ENCODE measurements at regions not wholly inside any gene's neighbourhood (a gene's known extent, or its start where the extent isn't known, plus 50 kb on each side); places are given as distances from the start of the nearest gene placed in this dataset.

DNA sequence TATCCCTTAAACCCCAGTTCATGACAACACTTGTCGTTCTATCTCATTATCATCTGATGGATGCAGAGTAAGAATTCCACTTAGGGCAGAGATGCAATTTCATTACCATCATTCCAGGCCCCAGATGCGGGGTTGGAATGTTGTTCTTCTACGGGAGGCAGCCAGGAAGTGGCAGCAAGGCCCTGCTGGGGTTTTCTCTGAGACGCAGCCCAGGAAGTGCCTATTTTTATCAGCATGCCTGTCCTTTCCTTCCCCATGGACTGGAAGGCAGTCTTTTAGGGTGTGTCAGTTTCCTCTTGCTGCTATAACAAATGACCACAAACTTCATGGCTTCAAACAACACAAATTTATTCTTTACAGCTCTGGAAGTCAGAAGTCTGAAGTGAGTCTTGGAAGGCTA lies 246.6 kb upstream of the DYNLRB2 start:
- no peak for TF ChIP-seq EZH2phosphoT487 (IDR thresholded peaks at IDR 0.05; ENCODE audit: borderline replicate concordance, low read length)
- TF ChIP-seq, protein P1, sequence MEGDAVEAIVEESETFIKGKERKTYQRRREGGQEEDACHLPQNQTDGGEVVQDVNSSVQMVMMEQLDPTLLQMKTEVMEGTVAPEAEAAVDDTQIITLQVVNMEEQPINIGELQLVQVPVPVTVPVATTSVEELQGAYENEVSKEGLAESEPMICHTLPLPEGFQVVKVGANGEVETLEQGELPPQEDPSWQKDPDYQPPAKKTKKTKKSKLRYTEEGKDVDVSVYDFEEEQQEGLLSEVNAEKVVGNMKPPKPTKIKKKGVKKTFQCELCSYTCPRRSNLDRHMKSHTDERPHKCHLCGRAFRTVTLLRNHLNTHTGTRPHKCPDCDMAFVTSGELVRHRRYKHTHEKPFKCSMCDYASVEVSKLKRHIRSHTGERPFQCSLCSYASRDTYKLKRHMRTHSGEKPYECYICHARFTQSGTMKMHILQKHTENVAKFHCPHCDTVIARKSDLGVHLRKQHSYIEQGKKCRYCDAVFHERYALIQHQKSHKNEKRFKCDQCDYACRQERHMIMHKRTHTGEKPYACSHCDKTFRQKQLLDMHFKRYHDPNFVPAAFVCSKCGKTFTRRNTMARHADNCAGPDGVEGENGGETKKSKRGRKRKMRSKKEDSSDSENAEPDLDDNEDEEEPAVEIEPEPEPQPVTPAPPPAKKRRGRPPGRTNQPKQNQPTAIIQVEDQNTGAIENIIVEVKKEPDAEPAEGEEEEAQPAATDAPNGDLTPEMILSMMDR (IDR thresholded peaks at IDR 0.05; ENCODE audit: low read depth, low read length, poor library complexity, severe bottlenecking), result no peak
- Histone ChIP-seq H3K27me3 (ENCODE audit: control insufficient read depth, low read length) (no peaks in the 10 kb centered on the region), H3K27ac (ENCODE audit: low read depth, low read length) (no peak overlapping the region), H3K4me2 (ENCODE audit: low read length) (no peak overlapping the region), H3K36me3 (ENCODE audit: control insufficient read depth, low read length) (no peaks in the 10 kb centered on the region), H3K4me1 (ENCODE audit: control insufficient read depth, low read length) (no peaks in the 10 kb centered on the region), H3K9me2 (replicated peaks; ENCODE audit: control insufficient read depth, low read length) (no peaks in the 10 kb centered on the region; the same call in 1 of the 2 replicates), H3F3A (ENCODE audit: control insufficient read depth, insufficient read depth) (no peaks in the 10 kb centered on the region), H3K79me2 (ENCODE audit: control insufficient read depth, low read length) (no peaks in the 10 kb centered on the region), H3K9me3 (ENCODE audit: control insufficient read depth, insufficient read depth, low read length) (no peaks in the 10 kb centered on the region), H4K20me1 (ENCODE audit: control insufficient read depth, insufficient read depth, low read depth, low read length) (no peaks in the 10 kb centered on the region), H3K4me3 (ENCODE audit: low read length) (no peak overlapping the region)

DNA sequence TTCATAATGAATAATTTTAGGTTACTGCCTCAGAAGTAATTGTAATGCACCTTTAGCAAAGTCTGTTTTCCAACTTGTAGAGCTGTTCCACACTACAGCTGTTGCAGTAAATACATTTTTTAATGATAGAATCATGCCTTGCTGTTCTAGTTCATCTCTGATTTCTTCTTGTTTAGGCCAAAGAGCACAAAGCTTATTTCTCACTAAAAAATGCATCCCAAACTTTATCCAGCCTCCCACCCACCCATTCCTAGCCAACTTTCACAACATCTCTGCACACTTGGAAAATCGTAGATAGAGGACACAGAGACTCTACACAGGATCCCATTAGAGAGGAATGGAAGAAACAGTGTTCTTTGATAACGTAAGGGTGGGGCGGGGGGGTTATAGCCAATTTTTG lies 252.2 kb upstream of the DYNLRB2 start:
- Histone ChIP-seq H3K4me3 (ENCODE audit: low read length) (no peak overlapping the region), H3K27ac (ENCODE audit: low read depth, low read length) (no peak overlapping the region), H4K20me1 (ENCODE audit: control insufficient read depth, insufficient read depth, low read depth, low read length) (no peaks in the 10 kb centered on the region), H3K9me3 (ENCODE audit: control insufficient read depth, insufficient read depth, low read length) (no peaks in the 10 kb centered on the region), H3K36me3 (ENCODE audit: control insufficient read depth, low read length) (no peaks in the 10 kb centered on the region), H3K4me2 (ENCODE audit: low read length) (no peak overlapping the region), H3F3A (ENCODE audit: control insufficient read depth, insufficient read depth) (no peaks in the 10 kb centered on the region), H3K27me3 (ENCODE audit: control insufficient read depth, low read length) (no peaks in the 10 kb centered on the region), H3K9me2 (replicated peaks; ENCODE audit: control insufficient read depth, low read length) (no peaks in the 10 kb centered on the region), H3K79me2 (ENCODE audit: control insufficient read depth, low read length) (no peaks in the 10 kb centered on the region), H3K4me1 (ENCODE audit: control insufficient read depth, low read length) (no peaks in the 10 kb centered on the region)
- TF ChIP-seq, protein P1 (IDR thresholded peaks at IDR 0.05; ENCODE audit: low read depth, low read length, poor library complexity, severe bottlenecking), result no peak
- no peak for TF ChIP-seq EZH2phosphoT487 (IDR thresholded peaks at IDR 0.05; ENCODE audit: borderline replicate concordance, low read length)

- Histone ChIP-seq H3K4me2 (ENCODE audit: low read length) (no peak overlapping the region), H3K4me3 (ENCODE audit: low read length) (no peak overlapping the region), H3K9me2 (replicated peaks; ENCODE audit: control insufficient read depth, low read length) (no peaks in the 10 kb centered on the region), H3K27ac (ENCODE audit: low read depth, low read length) (no peak overlapping the region), H3K79me2 (ENCODE audit: control insufficient read depth, low read length) (no peaks in the 10 kb centered on the region), H3K9me3 (ENCODE audit: control insufficient read depth, insufficient read depth, low read length) (no peaks in the 10 kb centered on the region), H4K20me1 (ENCODE audit: control insufficient read depth, insufficient read depth, low read depth, low read length) (no peaks in the 10 kb centered on the region), H3K36me3 (ENCODE audit: control insufficient read depth, low read length) (no peaks in the 10 kb centered on the region), H3K4me1 (ENCODE audit: control insufficient read depth, low read length) (no peaks in the 10 kb centered on the region), H3K27me3 (ENCODE audit: control insufficient read depth, low read length) (no peaks in the 10 kb centered on the region), H3F3A (ENCODE audit: control insufficient read depth, insufficient read depth) (no peaks in the 10 kb centered on the region)
- TF ChIP-seq EZH2phosphoT487 (IDR thresholded peaks at IDR 0.05; ENCODE audit: borderline replicate concordance, low read length), result no peak
- TF ChIP-seq, protein P1 (IDR thresholded peaks at IDR 0.05; ENCODE audit: low read depth, low read length, poor library complexity, severe bottlenecking), result no peak
These were observed 253.1 kb upstream of the DYNLRB2 start for GRCh38 chr16:80287674-80288073.

GRCh38 chr16:80285104-80285503 lies 255.7 kb upstream of the DYNLRB2 start:
- no peak overlapping the region for H3K27ac ChIP-seq (ENCODE audit: low read depth, low read length)
- H3K9me2 ChIP-seq (replicated peaks; ENCODE audit: control insufficient read depth, low read length), result no peaks in the 10 kb centered on the region
- H3K4me1 ChIP-seq (ENCODE audit: control insufficient read depth, low read length), result no peaks in the 10 kb centered on the region
- TF ChIP-seq, protein P1 (IDR thresholded peaks at IDR 0.05; ENCODE audit: low read depth, low read length, poor library complexity, severe bottlenecking), result no peak
- TF ChIP-seq EZH2phosphoT487 (IDR thresholded peaks at IDR 0.05; ENCODE audit: borderline replicate concordance, low read length), result no peak
- no peak overlapping the region for H3K4me3 ChIP-seq (ENCODE audit: low read length)
- H4K20me1 ChIP-seq (ENCODE audit: control insufficient read depth, insufficient read depth, low read depth, low read length), result no peaks in the 10 kb centered on the region
- H3K79me2 ChIP-seq (ENCODE audit: control insufficient read depth, low read length), result no peaks in the 10 kb centered on the region
- no peaks in the 10 kb centered on the region for H3K27me3 ChIP-seq (ENCODE audit: control insufficient read depth, low read length)
- no peak overlapping the region for H3K4me2 ChIP-seq (ENCODE audit: low read length)
- no peaks in the 10 kb centered on the region for H3K36me3 ChIP-seq (ENCODE audit: control insufficient read depth, low read length)
- no peaks in the 10 kb centered on the region for H3F3A ChIP-seq (ENCODE audit: control insufficient read depth, insufficient read depth)
- H3K9me3 ChIP-seq (ENCODE audit: control insufficient read depth, insufficient read depth, low read length), result no peaks in the 10 kb centered on the region

Measured in DOHH2 (cell line).